ENCODE measurements at regions not wholly inside any gene's neighbourhood (a gene's known extent, or its start where the extent isn't known, plus 50 kb on each side); places are given as distances from the start of the nearest gene placed in this dataset.

DNA sequence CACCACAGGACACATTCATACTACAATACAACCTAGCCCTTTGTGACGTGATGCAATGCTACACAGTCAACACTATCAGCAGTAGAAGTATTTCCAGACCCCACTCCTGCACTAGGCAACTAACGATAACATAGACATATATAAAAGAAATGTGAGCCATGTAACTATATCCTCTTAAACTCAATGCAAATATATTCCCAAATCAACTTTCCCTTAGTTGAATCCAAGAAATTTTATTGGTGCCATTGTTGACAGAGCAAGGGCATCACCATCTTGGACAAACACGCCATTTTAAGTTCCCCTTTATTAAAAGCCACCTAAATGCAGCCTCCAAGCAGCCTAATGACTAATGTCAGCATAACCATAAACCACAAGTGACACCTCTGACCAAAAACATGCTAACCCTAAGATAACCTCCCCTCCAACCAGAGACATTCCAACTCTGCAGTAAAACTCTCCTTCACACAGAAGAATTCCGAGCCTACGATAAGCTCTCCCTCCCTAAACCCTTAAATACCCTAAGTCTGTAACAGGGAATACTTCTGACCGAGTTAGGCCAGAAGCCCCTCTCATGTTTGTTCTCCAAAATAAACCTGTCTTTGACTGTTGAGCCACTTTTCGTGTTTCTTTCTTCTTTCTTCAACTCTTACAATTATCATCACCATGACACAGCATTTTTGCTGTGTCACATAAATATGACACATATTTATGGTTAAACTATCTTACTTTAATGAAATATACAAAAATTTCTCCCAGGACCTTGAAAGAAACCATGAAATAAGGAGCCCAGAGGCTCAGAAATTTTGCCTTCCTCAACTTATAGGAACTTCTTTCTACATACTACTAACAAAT is 1497.8 kb downstream of the EFNA5 start:
- no peak for DNase-seq (ENCODE audit: extremely low spot score)
- POLR2A ChIA-PET = no interaction called here
- TF ChIP-seq FOXK2 (IDR thresholded peaks at IDR 0.05) (no peak), LEF1 (IDR thresholded peaks at IDR 0.05; ENCODE audit: borderline replicate concordance) (no peak), ARNT (IDR thresholded peaks at IDR 0.05) (no peak), TARDBP (IDR thresholded peaks at IDR 0.05) (no peak), FOXM1 (IDR thresholded peaks at IDR 0.05; ENCODE audit: borderline replicate concordance) (no peak), FOXA1 (IDR thresholded peaks at IDR 0.05) (no peak), ZNF384 (IDR thresholded peaks at IDR 0.05) (no peak), SP1 (IDR thresholded peaks at IDR 0.05) (no peak), ELF4 (IDR thresholded peaks at IDR 0.05) (no peak), CTBP1 (IDR thresholded peaks at IDR 0.05; ENCODE audit: borderline replicate concordance) (no peak), HDGF (IDR thresholded peaks at IDR 0.05; ENCODE audit: borderline replicate concordance) (no peak), NFRKB (IDR thresholded peaks at IDR 0.05) (no peak), L3MBTL2 (conservative IDR thresholded peaks at IDR 0.05) (no peak), SUZ12 (IDR thresholded peaks at IDR 0.05) (no peak), BHLHE40 (IDR thresholded peaks at IDR 0.05; ENCODE audit: borderline replicate concordance) (no peak)
- TF ChIP-seq, protein P1, sequence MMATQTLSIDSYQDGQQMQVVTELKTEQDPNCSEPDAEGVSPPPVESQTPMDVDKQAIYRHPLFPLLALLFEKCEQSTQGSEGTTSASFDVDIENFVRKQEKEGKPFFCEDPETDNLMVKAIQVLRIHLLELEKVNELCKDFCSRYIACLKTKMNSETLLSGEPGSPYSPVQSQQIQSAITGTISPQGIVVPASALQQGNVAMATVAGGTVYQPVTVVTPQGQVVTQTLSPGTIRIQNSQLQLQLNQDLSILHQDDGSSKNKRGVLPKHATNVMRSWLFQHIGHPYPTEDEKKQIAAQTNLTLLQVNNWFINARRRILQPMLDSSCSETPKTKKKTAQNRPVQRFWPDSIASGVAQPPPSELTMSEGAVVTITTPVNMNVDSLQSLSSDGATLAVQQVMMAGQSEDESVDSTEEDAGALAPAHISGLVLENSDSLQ (IDR thresholded peaks at IDR 0.05) = no peak
- CTCF ChIA-PET = no interaction called here

DNA sequence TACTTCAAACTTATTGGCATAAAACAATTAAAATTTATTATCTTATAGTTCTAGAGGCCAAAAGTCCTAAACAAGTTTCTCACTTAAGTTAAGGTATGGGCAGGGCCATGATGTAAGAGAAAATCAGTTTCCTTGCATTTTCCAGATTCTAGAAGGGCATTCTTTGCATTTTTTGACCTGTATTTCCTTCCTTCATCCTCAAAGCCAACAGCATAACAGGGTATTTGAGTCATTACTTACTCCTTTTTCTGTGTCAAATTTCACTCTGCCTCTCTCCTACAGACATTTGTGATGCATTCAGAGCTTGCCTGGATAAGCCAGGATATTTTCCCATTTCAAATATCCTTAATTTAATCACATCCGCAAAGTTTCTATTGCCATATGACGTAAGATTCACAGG is 1499.0 kb downstream of the EFNA5 start:
- TF ChIP-seq NFRKB (IDR thresholded peaks at IDR 0.05) (no peak), ELF4 (IDR thresholded peaks at IDR 0.05) (no peak), TARDBP (IDR thresholded peaks at IDR 0.05) (no peak), FOXA1 (IDR thresholded peaks at IDR 0.05) (no peak), ZNF384 (IDR thresholded peaks at IDR 0.05) (no peak), HDGF (IDR thresholded peaks at IDR 0.05; ENCODE audit: borderline replicate concordance) (no peak), BHLHE40 (IDR thresholded peaks at IDR 0.05; ENCODE audit: borderline replicate concordance) (no peak), SP1 (IDR thresholded peaks at IDR 0.05) (no peak), LEF1 (IDR thresholded peaks at IDR 0.05; ENCODE audit: borderline replicate concordance) (no peak), SUZ12 (IDR thresholded peaks at IDR 0.05) (no peak), CTBP1 (IDR thresholded peaks at IDR 0.05; ENCODE audit: borderline replicate concordance) (no peak), FOXK2 (IDR thresholded peaks at IDR 0.05) (no peak), ARNT (IDR thresholded peaks at IDR 0.05) (no peak), L3MBTL2 (conservative IDR thresholded peaks at IDR 0.05) (no peak), FOXM1 (IDR thresholded peaks at IDR 0.05; ENCODE audit: borderline replicate concordance) (no peak)
- TF ChIP-seq, protein P1 (IDR thresholded peaks at IDR 0.05) = no peak
- ChIA-PET POLR2A (no interaction called here), CTCF (no interaction called here)
- DNase-seq (ENCODE audit: extremely low spot score) = no peak

DNA sequence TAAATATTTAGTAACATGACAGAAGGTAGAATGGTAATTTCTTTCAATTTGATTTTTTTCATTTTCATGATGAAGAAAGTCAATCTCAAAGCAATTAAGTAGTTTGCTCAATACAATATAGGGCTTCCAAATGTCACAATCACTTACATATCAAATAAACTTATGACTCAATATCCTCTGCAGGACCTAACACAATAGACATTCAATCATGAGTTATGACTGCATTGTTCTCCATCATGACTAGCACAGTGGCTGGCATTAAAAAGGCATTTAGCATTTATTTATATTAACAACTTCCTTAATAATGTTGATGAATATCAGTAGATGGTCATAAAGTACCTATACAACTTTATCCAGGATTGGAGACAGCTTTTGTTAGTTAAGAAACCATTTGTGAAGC is 1499.6 kb downstream of the EFNA5 start:
- CTCF ChIA-PET = no interaction called here

DNA sequence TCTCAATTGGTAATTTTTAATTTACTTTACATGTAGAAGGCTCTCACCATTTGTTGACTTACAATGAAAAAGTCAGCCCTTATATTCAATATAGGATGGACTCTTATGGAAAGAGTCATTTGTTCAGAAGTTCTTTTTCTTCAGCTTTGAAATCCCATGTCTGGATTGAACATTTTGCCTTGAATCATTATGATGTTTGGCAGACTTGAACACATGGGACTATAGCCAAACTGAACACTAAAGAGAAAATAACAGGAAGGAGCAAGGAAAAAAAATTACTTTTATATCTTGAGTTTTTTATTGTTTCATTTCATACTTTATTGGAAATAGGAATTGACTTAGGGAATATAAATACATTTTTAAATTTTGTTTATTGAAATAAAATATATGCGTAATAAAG is 1503.0 kb downstream of the EFNA5 start:
- POLR2A ChIA-PET = no interaction called here
- CTCF ChIA-PET = no interaction called here
- no peak for TF ChIP-seq CTBP1 (IDR thresholded peaks at IDR 0.05; ENCODE audit: borderline replicate concordance)
- TF ChIP-seq TARDBP (IDR thresholded peaks at IDR 0.05) = no peak
- TF ChIP-seq L3MBTL2 (conservative IDR thresholded peaks at IDR 0.05) = no peak
- no peak for TF ChIP-seq ELF4 (IDR thresholded peaks at IDR 0.05)
- no peak for TF ChIP-seq FOXA1 (IDR thresholded peaks at IDR 0.05)
- TF ChIP-seq ZNF384 (IDR thresholded peaks at IDR 0.05) = no peak
- DNase-seq (ENCODE audit: extremely low spot score) = no peak

More for the DNA sequence above, 1499.6 kb downstream of the EFNA5 start:
- DNase-seq (ENCODE audit: extremely low spot score) = no peak
- POLR2A ChIA-PET = no interaction called here
- TF ChIP-seq CTBP1 (IDR thresholded peaks at IDR 0.05; ENCODE audit: borderline replicate concordance) (no peak), ELF4 (IDR thresholded peaks at IDR 0.05) (no peak), HDGF (IDR thresholded peaks at IDR 0.05; ENCODE audit: borderline replicate concordance) (no peak), LEF1 (IDR thresholded peaks at IDR 0.05; ENCODE audit: borderline replicate concordance) (no peak), FOXA1 (IDR thresholded peaks at IDR 0.05) (no peak), NFRKB (IDR thresholded peaks at IDR 0.05) (no peak), BHLHE40 (IDR thresholded peaks at IDR 0.05; ENCODE audit: borderline replicate concordance) (no peak), FOXM1 (IDR thresholded peaks at IDR 0.05; ENCODE audit: borderline replicate concordance) (no peak), SUZ12 (IDR thresholded peaks at IDR 0.05) (no peak), L3MBTL2 (conservative IDR thresholded peaks at IDR 0.05) (no peak), ARNT (IDR thresholded peaks at IDR 0.05) (no peak), SP1 (IDR thresholded peaks at IDR 0.05) (no peak), FOXK2 (IDR thresholded peaks at IDR 0.05) (no peak), ZNF384 (IDR thresholded peaks at IDR 0.05) (no peak), TARDBP (IDR thresholded peaks at IDR 0.05) (no peak)
- TF ChIP-seq, protein P1 (IDR thresholded peaks at IDR 0.05) = no peak

DNA sequence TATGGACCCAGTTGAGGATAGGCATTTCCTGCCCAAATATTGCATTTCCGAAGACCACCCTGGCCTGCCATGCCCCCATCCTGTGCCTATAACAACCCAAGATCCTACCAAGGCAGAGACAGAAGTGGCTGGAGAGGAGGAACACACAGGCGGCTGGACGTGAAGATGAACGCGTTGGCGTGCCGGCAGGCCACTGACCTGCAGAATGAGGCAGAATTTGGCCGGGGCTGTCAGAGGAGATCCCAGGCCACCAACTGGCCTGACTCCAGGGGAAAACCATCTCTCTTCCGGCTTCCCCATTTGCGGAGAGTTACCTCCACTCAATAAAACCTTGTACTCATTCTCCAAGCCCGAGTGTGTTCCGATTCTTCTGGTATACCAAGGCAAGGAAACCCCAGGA is 1507.5 kb downstream of the EFNA5 start:
- no peak for TF ChIP-seq FOXA1 (IDR thresholded peaks at IDR 0.05)
- ChIA-PET POLR2A (no interaction called here), CTCF (no interaction called here)
- no peak for DNase-seq (ENCODE audit: extremely low spot score)

DNA sequence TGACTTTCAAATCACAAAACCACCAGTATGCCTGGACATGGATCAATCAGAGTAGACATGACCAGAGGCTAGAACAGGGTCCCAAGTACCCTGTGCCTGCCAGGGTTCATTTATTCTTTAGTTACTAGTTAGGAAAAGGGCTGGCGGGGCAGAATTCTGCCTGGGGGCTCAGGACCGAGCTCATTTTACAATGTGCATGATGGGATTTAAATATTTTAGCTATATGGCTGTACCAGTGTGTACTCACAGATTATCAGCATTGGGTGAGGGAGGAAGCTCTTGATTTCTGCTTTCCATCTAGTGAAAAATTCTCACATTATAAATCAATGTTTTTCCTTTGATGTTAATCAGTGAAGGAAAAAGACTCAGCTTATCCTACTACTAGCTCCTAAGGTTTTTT is 1511.1 kb downstream of the EFNA5 start:
- ChIA-PET CTCF (interaction anchor here (0.6 kb wide), 1 partner anchor 110 kb away, joined by 3 read pairs; no protein-coding TSS in a partner anchor), POLR2A (no interaction called here)
- DNase-seq (ENCODE audit: extremely low spot score) = no peak
- TF ChIP-seq FOXM1 (IDR thresholded peaks at IDR 0.05; ENCODE audit: borderline replicate concordance) (no peak), L3MBTL2 (conservative IDR thresholded peaks at IDR 0.05) (no peak), SUZ12 (IDR thresholded peaks at IDR 0.05) (no peak), HDGF (IDR thresholded peaks at IDR 0.05; ENCODE audit: borderline replicate concordance) (no peak)

All from HEK293T (cell line).